H9 (cell line): ENCODE measurements at regions not wholly inside any gene's neighbourhood (a gene's known extent, or its start where the extent isn't known, plus 50 kb on each side); places are given as distances from the start of the nearest gene placed in this dataset.

Experiments used
- DNase-seq: peaks from one replicate; pipeline ENCODE4 v3.0.0-alpha.2; 2017
- H2AFZ ChIP-seq: one replicate; pipeline ENCODE4 v1.6.1; 2013; ENCODE audit warnings: mild to moderate bottlenecking, low read length, control low read depth, moderate library complexity
- H2AK5ac ChIP-seq: 2 replicates; pipeline ENCODE4 v1.6.1; 2013; ENCODE audit warnings: low read length, control low read depth, mixed read lengths; ENCODE audit not compliant: insufficient read length
- H2BK120ac ChIP-seq: one replicate; pipeline ENCODE4 v1.6.1; 2013; ENCODE audit warnings: low read depth, mild to moderate bottlenecking, low read length, control low read depth, inconsistent platforms; ENCODE audit not compliant: poor library complexity, severe bottlenecking
- H2BK12ac ChIP-seq: 2 replicates; pipeline ENCODE4 v1.6.1; 2013; ENCODE audit warnings: low read length, control low read depth, mixed read lengths, low read depth; ENCODE audit not compliant: insufficient read length
- H2BK15ac ChIP-seq: 2 replicates; pipeline ENCODE4 v1.6.1; 2013; ENCODE audit warnings: low read depth, low read length, control low read depth
- H2BK20ac ChIP-seq: one replicate; pipeline ENCODE4 v1.6.1; 2013; ENCODE audit warnings: low read depth, mild to moderate bottlenecking, low read length, control low read depth, inconsistent platforms; ENCODE audit not compliant: poor library complexity, severe bottlenecking
- H2BK5ac ChIP-seq: 2 replicates; pipeline ENCODE4 v1.6.1; 2013; ENCODE audit warnings: low read length, control low read depth, mixed read lengths; ENCODE audit not compliant: insufficient read length
- H3K14ac ChIP-seq: 2 replicates; pipeline ENCODE4 v1.6.1; 2013; ENCODE audit warnings: low read length, control low read depth; ENCODE audit not compliant: insufficient read depth
- H3K18ac ChIP-seq: 2 replicates; pipeline ENCODE4 v1.6.1; 2013; ENCODE audit warnings: low read depth, mild to moderate bottlenecking, mixed read lengths, low read length, control low read depth; ENCODE audit not compliant: insufficient read length
- H3K23ac ChIP-seq: 2 replicates; pipeline ENCODE4 v1.6.1; 2013; ENCODE audit warnings: low read length, control low read depth, mixed read lengths, low read depth; ENCODE audit not compliant: insufficient read length
- H3K23me2 ChIP-seq: 2 replicates; pipeline ENCODE4 v1.6.1; 2013; ENCODE audit warnings: low read depth, mild to moderate bottlenecking, mixed read lengths, low read length, control low read depth; ENCODE audit not compliant: insufficient read length, poor library complexity, severe bottlenecking
- H3K27ac ChIP-seq: 2 replicates; pipeline ENCODE4 v1.5.1; 2013; ENCODE audit warnings: low read length, control low read depth, mixed read lengths, low read depth; ENCODE audit not compliant: insufficient read length
- H3K27me3 ChIP-seq: 2 replicates; pipeline ENCODE4 v1.6.1; 2013; ENCODE audit warnings: low read length, control low read depth, inconsistent platforms; ENCODE audit not compliant: insufficient read depth
- H3K4ac ChIP-seq: 2 replicates; pipeline ENCODE4 v1.6.1; 2013; ENCODE audit warnings: low read depth, mild to moderate bottlenecking, control low read depth, inconsistent platforms, low read length, moderate library complexity
- H3K4me1 ChIP-seq: 2 replicates; pipeline ENCODE4 v1.6.1; 2013; ENCODE audit warnings: low read length, control low read depth, inconsistent platforms; ENCODE audit not compliant: insufficient read depth
- H3K4me2 ChIP-seq: 2 replicates; pipeline ENCODE4 v1.6.1; 2013; ENCODE audit warnings: low read length, control low read depth, mixed read lengths; ENCODE audit not compliant: insufficient read length, insufficient read depth
- H3K56ac ChIP-seq: 2 replicates; pipeline ENCODE4 v1.6.1; 2013; ENCODE audit warnings: low read depth, mild to moderate bottlenecking, mixed read lengths, low read length, control low read depth; ENCODE audit not compliant: insufficient read length
- H3K79me1 ChIP-seq: 2 replicates; pipeline ENCODE4 v1.6.1; 2013; ENCODE audit warnings: low read depth, mild to moderate bottlenecking, moderate library complexity, low read length, control low read depth, inconsistent platforms; ENCODE audit not compliant: insufficient read depth, poor library complexity, severe bottlenecking
- H3K79me2 ChIP-seq: 2 replicates; pipeline ENCODE4 v1.6.1; 2013; ENCODE audit warnings: low read length, control low read depth, inconsistent platforms; ENCODE audit not compliant: insufficient read depth
- H3K9ac ChIP-seq: 2 replicates; pipeline ENCODE4 v1.6.1; 2013; ENCODE audit warnings: low read length, control low read depth, mixed read lengths; ENCODE audit not compliant: insufficient read length; ENCODE audit errors: extremely low read depth
- H3K9me3 ChIP-seq: one replicate; pipeline ENCODE4 v1.6.1; 2013; ENCODE audit warnings: low read depth, low read length, inconsistent platforms; ENCODE audit not compliant: control insufficient read depth
- H3T11ph ChIP-seq: one replicate; pipeline ENCODE4 v1.6.1; 2013; ENCODE audit warnings: mild to moderate bottlenecking, low read length, control low read depth, inconsistent platforms
- H4K20me1 ChIP-seq: one replicate; pipeline ENCODE4 v1.6.1; 2013; ENCODE audit not compliant: control insufficient read depth, insufficient read length, insufficient read depth
- H4K5ac ChIP-seq: 2 replicates; pipeline ENCODE4 v1.6.1; 2013; ENCODE audit warnings: low read depth, mild to moderate bottlenecking, mixed read lengths, low read length, control low read depth; ENCODE audit not compliant: insufficient read length
- H4K8ac ChIP-seq: replicated peaks from 2 replicates; pipeline ENCODE4 v1.6.1; 2013; ENCODE audit warnings: low read length, control low read depth, mixed read lengths, low read depth; ENCODE audit not compliant: insufficient read length
- H4K91ac ChIP-seq: 2 replicates; pipeline ENCODE4 v1.6.1; 2013; ENCODE audit warnings: low read depth, mild to moderate bottlenecking, moderate library complexity, mixed read lengths, low read length, control low read depth; ENCODE audit not compliant: insufficient read length
- H3K27ac Mint-ChIP-seq, 3 experiments: 2 replicates in 2 of 3; 3 replicates in 1 of 3; pipeline ENCODE4 v1.8.0; 2020 to 2021; ENCODE audit warnings: mixed read lengths in 3 of 3, mild to moderate bottlenecking in 1 of 3, moderate library complexity in 1 of 3
- H3K27me3 Mint-ChIP-seq: 2 replicates; pipeline ENCODE4 v1.8.0; 2021; ENCODE audit warnings: low read depth, mild to moderate bottlenecking, moderate library complexity, mixed read lengths
- H3K36me3 Mint-ChIP-seq, 3 experiments: 2 replicates in 2 of 3; 3 replicates in 1 of 3; pipeline ENCODE4 v1.8.0; 2020 to 2021; ENCODE audit warnings: low read depth in 3 of 3, mixed read lengths in 3 of 3; ENCODE audit not compliant: insufficient read depth in 1 of 3
- H3K4me1 Mint-ChIP-seq, 2 experiments: 2 replicates each; pipeline ENCODE4 v1.8.0; 2020; ENCODE audit warnings: mixed read lengths in 2 of 2
- H3K4me3 Mint-ChIP-seq, 2 experiments: 2 replicates in 1 of 2; 3 replicates in 1 of 2; pipeline ENCODE4 v1.8.0; 2020 to 2021; ENCODE audit warnings: mild to moderate bottlenecking in 2 of 2, mixed read lengths in 2 of 2, moderate library complexity in 1 of 2
- H3K9me3 Mint-ChIP-seq, 2 experiments: 2 replicates in 1 of 2; 3 replicates in 1 of 2; pipeline ENCODE4 v1.8.0; 2020; ENCODE audit warnings: mild to moderate bottlenecking in 2 of 2, mixed read lengths in 2 of 2, moderate library complexity in 1 of 2
- WGBS: extraction: QIAGEN DNeasy Blood & Tissue Kit; methylation state at CpG from one replicate; pipeline ENCODE4 v1.1.7; 2013; ENCODE audit warnings: missing lambda C conversion rate, low lambda C conversion rate, mixed read lengths; ENCODE audit not compliant: insufficient read length; ENCODE audit errors: extremely low coverage; 5-methylcytosine and 5-hydroxymethylcytosine counted together
- TF ChIP-seq, protein P1 (sequence below): fragments of 200-600 bp; sonication (generic); conservative IDR thresholded peaks from 3 replicates; pipeline ENCODE4 v1.8.0; 2021; ENCODE audit warnings: antibody characterized with exemption, mild to moderate bottlenecking

GRCh38 chr9:1222511-1222910 is 172.4 kb downstream of the DMRT2 start:
- no peaks in the 10 kb centered on the region for H3K79me1 ChIP-seq
- no peak overlapping the region for H4K5ac ChIP-seq
- Mint-ChIP-seq H3K36me3 (peaks cover 0 to 2% (median 0%) of the 10 kb centered on the region in 3 experiments; a peak in 1 of 7 replicates), H3K4me3 (no peak overlapping the region), H3K4me1 (no peaks in the 10 kb centered on the region; a peak in 1 of 4 replicates), H3K27me3 (no peaks in the 10 kb centered on the region; the same call in 1 of the 2 replicates), H3K27ac (no peak overlapping the region), H3K9me3 (peaks cover 0 to 26% of the 10 kb centered on the region in 2 experiments; a peak in 2 of 5 replicates)
- no peak overlapping the region for H2BK12ac ChIP-seq
- no peak overlapping the region for H3K56ac ChIP-seq
- H3T11ph ChIP-seq: no peak overlapping the region
- H3K27ac ChIP-seq: no peak overlapping the region
- H3K4me1 ChIP-seq: no peaks in the 10 kb centered on the region
- TF ChIP-seq, protein P1, sequence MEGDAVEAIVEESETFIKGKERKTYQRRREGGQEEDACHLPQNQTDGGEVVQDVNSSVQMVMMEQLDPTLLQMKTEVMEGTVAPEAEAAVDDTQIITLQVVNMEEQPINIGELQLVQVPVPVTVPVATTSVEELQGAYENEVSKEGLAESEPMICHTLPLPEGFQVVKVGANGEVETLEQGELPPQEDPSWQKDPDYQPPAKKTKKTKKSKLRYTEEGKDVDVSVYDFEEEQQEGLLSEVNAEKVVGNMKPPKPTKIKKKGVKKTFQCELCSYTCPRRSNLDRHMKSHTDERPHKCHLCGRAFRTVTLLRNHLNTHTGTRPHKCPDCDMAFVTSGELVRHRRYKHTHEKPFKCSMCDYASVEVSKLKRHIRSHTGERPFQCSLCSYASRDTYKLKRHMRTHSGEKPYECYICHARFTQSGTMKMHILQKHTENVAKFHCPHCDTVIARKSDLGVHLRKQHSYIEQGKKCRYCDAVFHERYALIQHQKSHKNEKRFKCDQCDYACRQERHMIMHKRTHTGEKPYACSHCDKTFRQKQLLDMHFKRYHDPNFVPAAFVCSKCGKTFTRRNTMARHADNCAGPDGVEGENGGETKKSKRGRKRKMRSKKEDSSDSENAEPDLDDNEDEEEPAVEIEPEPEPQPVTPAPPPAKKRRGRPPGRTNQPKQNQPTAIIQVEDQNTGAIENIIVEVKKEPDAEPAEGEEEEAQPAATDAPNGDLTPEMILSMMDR: no peak
- H4K20me1 ChIP-seq: no peaks in the 10 kb centered on the region
- no peaks in the 10 kb centered on the region for H3K23me2 ChIP-seq
- H2BK15ac ChIP-seq: no peak overlapping the region
- no peak overlapping the region for H3K4ac ChIP-seq
- H2BK5ac ChIP-seq: no peak overlapping the region
- no peak overlapping the region for H3K18ac ChIP-seq
- no peak overlapping the region for H2BK20ac ChIP-seq
- no peak overlapping the region for H3K9ac ChIP-seq
- H4K91ac ChIP-seq: no peak overlapping the region
- H2AK5ac ChIP-seq: no peak overlapping the region
- no peak overlapping the region for H3K4me2 ChIP-seq
- H2BK120ac ChIP-seq: no peak overlapping the region
- no CpG with 5 or more reads among the region's 3 CpGs for WGBS
- H3K9me3 ChIP-seq: no peaks in the 10 kb centered on the region
- H3K23ac ChIP-seq: no peak overlapping the region
- no peaks in the 10 kb centered on the region for H3K27me3 ChIP-seq
- no peak overlapping the region for H2AFZ ChIP-seq
- H3K14ac ChIP-seq: no peak overlapping the region
- DNase-seq: no peak
- no peaks in the 10 kb centered on the region for H3K79me2 ChIP-seq
- no peak overlapping the region for H4K8ac ChIP-seq
